HG02943 (cell line): ENCODE measurements at regions not wholly inside any gene's neighbourhood (a gene's known extent, or its start where the extent isn't known, plus 50 kb on each side); places are given as distances from the start of the nearest gene placed in this dataset.
"Not testable (repeated sequence)": the region's sequence is repeated elsewhere in the genome, so short reads cannot be mapped to it uniquely, and the experiment has no call there.

ENCODE experiments used
- ATAC-seq: cut with Tn5 transposase; IDR thresholded peaks from one replicate; pipeline ENCODE4 v1.9.1; 2021; ENCODE audit warnings: mild to moderate bottlenecking, low read depth, moderate library complexity; ENCODE audit not compliant: unreplicated experiment

- no peak for ATAC-seq
Observed at GRCh38 chr10:9814285-9814864, 1203.3 kb upstream of the CELF2 start.

GRCh38 chr10:9819756-9820494, 1197.7 kb upstream of the CELF2 start:
- ATAC-seq: no peak

- ATAC-seq: no peak
Observed at GRCh38 chr10:9823268-9823930, 1194.3 kb upstream of the CELF2 start.

- no peak for ATAC-seq
Observed at GRCh38 chr10:9824631-9825071, 1193.0 kb upstream of the CELF2 start.

GRCh38 chr10:9825491-9826018, 1192.1 kb upstream of the CELF2 start:
- no peak for ATAC-seq

- no peak for ATAC-seq
Observed at GRCh38 chr10:9828110-9828509, 1189.6 kb upstream of the CELF2 start.

GRCh38 chr10:9833942-9834341, 1183.7 kb upstream of the CELF2 start:
- no peak for ATAC-seq

- ATAC-seq: no peak
Observed at GRCh38 chr10:9834434-9834833, 1183.2 kb upstream of the CELF2 start.

GRCh38 chr10:9845075-9845474, 1172.6 kb upstream of the CELF2 start:
- no peak for ATAC-seq

- no peak for ATAC-seq
Observed at GRCh38 chr10:9848278-9848677, 1169.4 kb upstream of the CELF2 start.

- ATAC-seq: no peak
Observed at GRCh38 chr10:9848981-9849380, 1168.7 kb upstream of the CELF2 start.

GRCh38 chr10:9850415-9850814, 1167.3 kb upstream of the CELF2 start:
- ATAC-seq: no peak

GRCh38 chr10:9851808-9852207, 1165.9 kb upstream of the CELF2 start:
- no peak for ATAC-seq

GRCh38 chr10:9853405-9854355, 1164.0 kb upstream of the CELF2 start:
- no peak for ATAC-seq

- not testable (repeated sequence) for ATAC-seq
Observed at GRCh38 chr10:9855451-9855850, 1162.2 kb upstream of the CELF2 start.

- ATAC-seq: no peak
Observed at GRCh38 chr10:9858816-9859215, 1158.9 kb upstream of the CELF2 start.

- ATAC-seq: no peak
Observed at GRCh38 chr10:9860045-9860444, 1157.6 kb upstream of the CELF2 start.

- ATAC-seq: no peak
Observed at GRCh38 chr10:9863559-9864121, 1154.0 kb upstream of the CELF2 start.

- ATAC-seq: no peak
Observed at GRCh38 chr10:9868499-9868898, 1149.2 kb upstream of the CELF2 start.

- no peak for ATAC-seq
Observed at GRCh38 chr10:9869205-9869604, 1148.5 kb upstream of the CELF2 start.
